ENCODE measurements at regions not wholly inside any gene's neighbourhood (a gene's known extent, or its start where the extent isn't known, plus 50 kb on each side); places are given as distances from the start of the nearest gene placed in this dataset.
A peak's percentile ranks its signal among the peaks of the same experiment; 100 is the strongest.

DNA sequence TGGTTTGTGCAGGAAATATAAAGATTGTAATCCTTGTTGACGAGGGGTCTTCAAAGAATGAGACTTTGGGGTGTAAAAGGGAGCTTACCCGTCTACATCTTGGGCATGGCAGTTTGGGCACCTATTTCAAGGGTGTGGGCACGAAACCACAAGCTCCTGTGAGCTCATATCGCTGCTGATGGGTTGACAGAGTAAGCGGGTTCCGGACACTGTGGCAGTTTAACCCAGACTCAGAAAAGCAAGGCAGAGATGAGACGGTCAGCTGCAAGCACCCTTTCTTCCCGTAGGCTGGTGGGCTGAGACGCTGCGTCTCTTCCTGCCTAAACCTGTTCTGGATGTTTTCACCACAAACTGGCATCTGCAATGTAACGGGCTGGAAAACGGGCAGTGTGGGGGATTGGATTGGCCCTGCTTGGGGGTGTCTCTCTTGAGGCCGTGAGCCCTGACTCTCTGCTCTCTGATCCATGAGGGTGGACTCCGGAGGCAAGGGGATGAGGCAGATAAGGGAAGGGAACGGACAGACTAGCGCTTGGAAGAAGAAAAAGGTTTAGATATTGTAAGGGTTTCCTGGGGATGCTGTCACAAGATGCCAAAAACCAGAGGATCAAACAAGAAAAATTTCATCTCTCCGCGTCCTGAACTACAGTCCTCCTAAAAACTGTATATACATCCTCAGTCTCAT, 237.5 kb downstream of the SHOX start:
- H2BK12ac ChIP-seq (ENCODE audit: low read length), result no peak overlapping the region
- peaks cover 0 to 10% of the 10 kb centered on the region in 2 donors for H3K4me1 ChIP-seq (ENCODE audit: control insufficient read depth in 2 of 2, insufficient read depth in 1 of 2, low read depth in 1 of 2, low read length in 2 of 2)
- H2BK15ac ChIP-seq (ENCODE audit: low read length), result no peak overlapping the region
- WGBS, 2 donors (ENCODE audit: extremely low coverage in 2 of 2, insufficient read length in 2 of 2, insufficient replicate concordance in 1 of 2), result no CpG with 5 or more reads among the region's 18 CpGs
- H3K36me3 ChIP-seq (replicated peaks in 1 of 2; ENCODE audit: control insufficient read depth in 2 of 2, insufficient read depth in 2 of 2, low read length in 2 of 2), result peaks cover 0 to 4% of the 10 kb centered on the region in 2 donors
- no peak overlapping the region for H4K8ac ChIP-seq (ENCODE audit: low read depth, low read length)
- no peak overlapping the region for H3K4me2 ChIP-seq (ENCODE audit: insufficient read depth, low read length, poor library complexity, severe bottlenecking)
- H3K79me1 ChIP-seq (ENCODE audit: low read depth, low read length), result no peaks in the 10 kb centered on the region
- H3K9ac ChIP-seq (ENCODE audit: low read depth, low read length, poor library complexity), result no peak overlapping the region
- peaks cover 0 to 9% of the 10 kb centered on the region in 2 donors for H3K9me3 ChIP-seq (replicated peaks in 1 of 2; ENCODE audit: control insufficient read depth in 2 of 2, insufficient read depth in 1 of 2, low read depth in 1 of 2, low read length in 2 of 2)
- no peak overlapping the region for H3K4ac ChIP-seq (ENCODE audit: low read length)
- H3K14ac ChIP-seq (ENCODE audit: low read length), result no peak overlapping the region
- no peak overlapping the region for H4K91ac ChIP-seq (ENCODE audit: low read depth, low read length, poor library complexity)
- no peak overlapping the region for H2BK120ac ChIP-seq (ENCODE audit: low read depth, low read length)
- H3K18ac ChIP-seq (ENCODE audit: low read length), result peak overlapping the region; percentile 4
- no peak overlapping the region for H2AFZ ChIP-seq (ENCODE audit: low read length)
- H2AK5ac ChIP-seq (ENCODE audit: low read depth, low read length), result no peak overlapping the region
- no peak overlapping the region for H3K27ac ChIP-seq (replicated peaks; ENCODE audit: low read length)
- H2BK5ac ChIP-seq (ENCODE audit: low read length), result no peak overlapping the region
- H3K4me3 ChIP-seq (ENCODE audit: low read length in 2 of 2), result no peak overlapping the region
- H3K23ac ChIP-seq (ENCODE audit: low read depth, low read length, poor library complexity), result no peak overlapping the region
- no peak for DNase-seq (ENCODE audit: low spot score)
- H3K27me3 ChIP-seq (ENCODE audit: control insufficient read depth in 3 of 3, insufficient read depth in 3 of 3, low read depth in 1 of 3, low read length in 3 of 3), result no peaks in the 10 kb centered on the region

DNA sequence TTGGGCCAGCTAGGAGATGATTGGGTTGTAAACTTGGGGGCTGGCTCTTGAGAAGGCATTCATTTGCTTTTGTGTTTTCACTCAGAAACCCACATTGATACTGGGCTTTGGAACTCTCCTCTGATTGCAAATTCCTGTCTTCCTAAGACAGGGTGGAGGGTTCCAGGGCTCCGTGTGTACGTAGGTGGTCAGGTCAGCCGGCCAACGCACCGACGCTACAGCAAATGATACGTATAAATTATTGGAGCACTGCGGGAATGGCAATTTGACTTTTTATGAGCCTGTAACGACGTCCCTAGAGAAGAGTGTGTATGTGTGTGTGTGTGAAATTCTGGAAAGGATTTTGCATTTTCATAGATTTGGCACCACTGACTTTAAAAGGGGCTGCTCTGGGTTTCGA, 236.9 kb downstream of the SHOX start:
- H3K27ac ChIP-seq (replicated peaks; ENCODE audit: low read length), result no peak overlapping the region
- no peak overlapping the region for H3K18ac ChIP-seq (ENCODE audit: low read length)
- H3K36me3 ChIP-seq (replicated peaks in 1 of 2; ENCODE audit: control insufficient read depth in 2 of 2, insufficient read depth in 2 of 2, low read length in 2 of 2), result peaks cover 0 to 4% of the 10 kb centered on the region in 2 donors
- no peaks in the 10 kb centered on the region for H3K27me3 ChIP-seq (ENCODE audit: control insufficient read depth in 3 of 3, insufficient read depth in 3 of 3, low read depth in 1 of 3, low read length in 3 of 3)
- no peak overlapping the region for H3K14ac ChIP-seq (ENCODE audit: low read length)
- peaks cover 0 to 10% of the 10 kb centered on the region in 2 donors for H3K4me1 ChIP-seq (ENCODE audit: control insufficient read depth in 2 of 2, insufficient read depth in 1 of 2, low read depth in 1 of 2, low read length in 2 of 2)
- H4K91ac ChIP-seq (ENCODE audit: low read depth, low read length, poor library complexity), result no peak overlapping the region
- H3K4me2 ChIP-seq (ENCODE audit: insufficient read depth, low read length, poor library complexity, severe bottlenecking), result no peak overlapping the region
- no peak overlapping the region for H4K8ac ChIP-seq (ENCODE audit: low read depth, low read length)
- no peak overlapping the region for H3K9ac ChIP-seq (ENCODE audit: low read depth, low read length, poor library complexity)
- H3K79me1 ChIP-seq (ENCODE audit: low read depth, low read length), result no peaks in the 10 kb centered on the region
- H2BK15ac ChIP-seq (ENCODE audit: low read length), result no peak overlapping the region
- WGBS, 2 donors (ENCODE audit: extremely low coverage in 2 of 2, insufficient read length in 2 of 2, insufficient replicate concordance in 1 of 2), result no CpG with 5 or more reads among the region's 11 CpGs
- H3K9me3 ChIP-seq (replicated peaks in 1 of 2; ENCODE audit: control insufficient read depth in 2 of 2, insufficient read depth in 1 of 2, low read depth in 1 of 2, low read length in 2 of 2), result peaks cover 0 to 9% of the 10 kb centered on the region in 2 donors
- H3K4ac ChIP-seq (ENCODE audit: low read length), result no peak overlapping the region
- H2AK5ac ChIP-seq (ENCODE audit: low read depth, low read length), result no peak overlapping the region
- no peak overlapping the region for H3K4me3 ChIP-seq (ENCODE audit: low read length in 2 of 2)
- no peak overlapping the region for H2AFZ ChIP-seq (ENCODE audit: low read length)
- H2BK5ac ChIP-seq (ENCODE audit: low read length), result no peak overlapping the region
- DNase-seq (ENCODE audit: low spot score), result no peak
- H2BK120ac ChIP-seq (ENCODE audit: low read depth, low read length), result no peak overlapping the region
- no peak overlapping the region for H3K23ac ChIP-seq (ENCODE audit: low read depth, low read length, poor library complexity)
- no peak overlapping the region for H2BK12ac ChIP-seq (ENCODE audit: low read length)

DNA sequence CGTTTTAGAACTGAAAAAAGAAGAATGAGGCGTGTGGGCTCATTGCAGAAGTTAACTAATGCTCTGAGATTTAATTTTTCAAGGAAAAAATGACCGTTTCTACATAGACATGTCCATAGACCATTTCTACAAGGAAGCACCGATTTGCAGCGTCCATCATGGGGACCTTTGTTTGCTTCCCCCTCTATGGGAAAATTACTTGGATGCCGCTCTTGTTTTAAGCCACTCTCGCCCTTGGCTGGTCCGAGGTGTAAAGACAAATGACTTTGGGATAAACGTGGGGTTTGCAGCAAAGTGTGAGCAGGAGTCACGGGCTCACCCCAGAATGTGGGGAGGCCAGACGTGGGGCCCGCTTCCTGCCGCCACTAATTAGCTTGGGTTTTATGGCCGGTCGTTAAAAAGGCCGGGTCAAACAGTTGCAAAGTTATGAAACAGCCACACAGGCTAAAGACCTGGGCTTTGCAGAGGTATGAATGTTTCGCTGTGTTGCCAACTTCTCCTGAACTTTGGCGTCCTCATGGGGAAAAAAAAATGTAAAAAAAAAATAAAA, 235.9 kb downstream of the SHOX start:
- no peak for DNase-seq (ENCODE audit: low spot score)

DNA sequence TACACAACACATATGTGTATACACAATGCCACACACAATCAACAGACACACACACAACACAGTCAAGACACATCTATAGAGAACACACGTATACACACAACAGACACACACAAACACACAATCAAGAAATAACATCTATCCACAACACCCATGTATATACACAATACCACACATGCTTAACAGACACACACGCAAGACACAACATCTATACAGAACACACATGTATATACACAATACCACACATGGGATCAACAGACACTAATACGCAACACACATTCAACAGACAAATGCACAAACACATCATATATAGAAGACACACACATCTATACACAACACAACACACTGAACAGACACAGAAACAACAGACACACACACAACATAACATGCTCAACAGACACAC, 234.8 kb downstream of the SHOX start:
- H3K9me3 ChIP-seq (replicated peaks in 1 of 2; ENCODE audit: control insufficient read depth in 2 of 2, insufficient read depth in 1 of 2, low read depth in 1 of 2, low read length in 2 of 2), result peaks cover 0 to 4% of the 10 kb centered on the region in 2 donors
- H2AFZ ChIP-seq (ENCODE audit: low read length), result no peak overlapping the region
- no peak overlapping the region for H4K91ac ChIP-seq (ENCODE audit: low read depth, low read length, poor library complexity)
- H3K4me3 ChIP-seq (ENCODE audit: low read length in 2 of 2), result no peak overlapping the region
- H3K18ac ChIP-seq (ENCODE audit: low read length), result no peak overlapping the region
- H3K4ac ChIP-seq (ENCODE audit: low read length), result no peak overlapping the region
- H3K4me2 ChIP-seq (ENCODE audit: insufficient read depth, low read length, poor library complexity, severe bottlenecking), result no peak overlapping the region
- no peak overlapping the region for H2BK120ac ChIP-seq (ENCODE audit: low read depth, low read length)
- H4K8ac ChIP-seq (ENCODE audit: low read depth, low read length), result no peak overlapping the region
- H3K79me1 ChIP-seq (ENCODE audit: low read depth, low read length), result no peaks in the 10 kb centered on the region
- H3K14ac ChIP-seq (ENCODE audit: low read length), result no peak overlapping the region
- H2AK5ac ChIP-seq (ENCODE audit: low read depth, low read length), result no peak overlapping the region
- WGBS, 2 donors (ENCODE audit: extremely low coverage in 2 of 2, insufficient read length in 2 of 2, insufficient replicate concordance in 1 of 2), result no CpG with 5 or more reads among the region's 3 CpGs
- no peak overlapping the region for H2BK5ac ChIP-seq (ENCODE audit: low read length)
- peaks cover 0 to 6% of the 10 kb centered on the region in 2 donors for H3K4me1 ChIP-seq (ENCODE audit: control insufficient read depth in 2 of 2, insufficient read depth in 1 of 2, low read depth in 1 of 2, low read length in 2 of 2)
- H2BK15ac ChIP-seq (ENCODE audit: low read length), result no peak overlapping the region
- no peaks in the 10 kb centered on the region for H3K27me3 ChIP-seq (ENCODE audit: control insufficient read depth in 3 of 3, insufficient read depth in 3 of 3, low read depth in 1 of 3, low read length in 3 of 3)
- H3K27ac ChIP-seq (replicated peaks; ENCODE audit: low read length), result no peak overlapping the region
- H3K23ac ChIP-seq (ENCODE audit: low read depth, low read length, poor library complexity), result no peak overlapping the region
- no peaks in the 10 kb centered on the region for H3K36me3 ChIP-seq (replicated peaks in 1 of 2; ENCODE audit: control insufficient read depth in 2 of 2, insufficient read depth in 2 of 2, low read length in 2 of 2)
- no peak overlapping the region for H2BK12ac ChIP-seq (ENCODE audit: low read length)
- no peak overlapping the region for H3K9ac ChIP-seq (ENCODE audit: low read depth, low read length, poor library complexity)
- DNase-seq (ENCODE audit: low spot score), result no peak

More for the DNA sequence above, 235.9 kb downstream of the SHOX start:
- H3K27me3 ChIP-seq (ENCODE audit: control insufficient read depth in 3 of 3, insufficient read depth in 3 of 3, low read depth in 1 of 3, low read length in 3 of 3), result no peaks in the 10 kb centered on the region
- no peak overlapping the region for H3K4ac ChIP-seq (ENCODE audit: low read length)
- H2AK5ac ChIP-seq (ENCODE audit: low read depth, low read length), result no peak overlapping the region
- peaks cover 0 to 4% of the 10 kb centered on the region in 2 donors for H3K9me3 ChIP-seq (replicated peaks in 1 of 2; ENCODE audit: control insufficient read depth in 2 of 2, insufficient read depth in 1 of 2, low read depth in 1 of 2, low read length in 2 of 2)
- no peak overlapping the region for H2BK12ac ChIP-seq (ENCODE audit: low read length)
- no peak overlapping the region for H4K91ac ChIP-seq (ENCODE audit: low read depth, low read length, poor library complexity)
- H2BK15ac ChIP-seq (ENCODE audit: low read length), result no peak overlapping the region
- no peak overlapping the region for H3K18ac ChIP-seq (ENCODE audit: low read length)
- no peaks in the 10 kb centered on the region for H3K79me1 ChIP-seq (ENCODE audit: low read depth, low read length)
- no peak overlapping the region for H3K27ac ChIP-seq (replicated peaks; ENCODE audit: low read length)
- H3K9ac ChIP-seq (ENCODE audit: low read depth, low read length, poor library complexity), result no peak overlapping the region
- H2BK5ac ChIP-seq (ENCODE audit: low read length), result no peak overlapping the region
- H3K36me3 ChIP-seq (replicated peaks in 1 of 2; ENCODE audit: control insufficient read depth in 2 of 2, insufficient read depth in 2 of 2, low read length in 2 of 2), result no peaks in the 10 kb centered on the region
- H3K4me2 ChIP-seq (ENCODE audit: insufficient read depth, low read length, poor library complexity, severe bottlenecking), result no peak overlapping the region
- no peak overlapping the region for H3K4me3 ChIP-seq (ENCODE audit: low read length in 2 of 2)
- no peak overlapping the region for H4K8ac ChIP-seq (ENCODE audit: low read depth, low read length)
- no peak overlapping the region for H2BK120ac ChIP-seq (ENCODE audit: low read depth, low read length)
- H2AFZ ChIP-seq (ENCODE audit: low read length), result no peak overlapping the region
- H3K14ac ChIP-seq (ENCODE audit: low read length), result no peak overlapping the region
- no peak overlapping the region for H3K23ac ChIP-seq (ENCODE audit: low read depth, low read length, poor library complexity)
- H3K4me1 ChIP-seq (ENCODE audit: control insufficient read depth in 2 of 2, insufficient read depth in 1 of 2, low read depth in 1 of 2, low read length in 2 of 2), result peaks cover 0 to 6% of the 10 kb centered on the region in 2 donors
- WGBS, 2 donors (ENCODE audit: extremely low coverage in 2 of 2, insufficient read length in 2 of 2, insufficient replicate concordance in 1 of 2), result no CpG with 5 or more reads among the region's 18 CpGs
